HG03280 (cell line): ENCODE measurements at regions not wholly inside any gene's neighbourhood (a gene's known extent, or its start where the extent isn't known, plus 50 kb on each side); places are given as distances from the start of the nearest gene placed in this dataset.
A peak's percentile ranks its signal among the peaks of the same experiment; 100 is the strongest.
"Not testable (repeated sequence)": the region's sequence is repeated elsewhere in the genome, so short reads cannot be mapped to it uniquely, and the experiment has no call there.

Source experiments
- ATAC-seq: cut with Tn5 transposase; IDR thresholded peaks from one replicate; pipeline ENCODE4 v1.9.1; 2021; ENCODE audit warnings: mild to moderate bottlenecking, moderate library complexity; ENCODE audit not compliant: unreplicated experiment

DNA sequence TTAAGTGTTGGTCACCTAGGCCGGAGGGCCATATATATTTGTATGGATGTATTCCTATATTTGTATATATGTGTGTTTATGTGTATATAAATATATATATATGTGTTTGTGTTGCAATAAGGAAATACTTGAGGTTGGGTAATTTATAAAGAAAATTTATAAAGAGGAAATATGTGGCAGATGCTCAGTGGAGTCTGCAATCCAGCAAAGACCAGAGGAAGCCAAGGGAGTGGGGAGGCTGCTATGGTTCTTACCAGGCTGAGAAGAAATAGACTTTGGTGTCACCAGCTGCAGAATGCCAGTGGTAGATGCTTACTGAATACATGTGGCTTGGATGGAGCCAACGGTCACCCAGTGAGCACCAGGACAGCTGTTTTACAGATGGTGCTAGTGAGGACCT is 97.4 kb upstream of the ELOVL5 start:
- no peak for ATAC-seq

DNA sequence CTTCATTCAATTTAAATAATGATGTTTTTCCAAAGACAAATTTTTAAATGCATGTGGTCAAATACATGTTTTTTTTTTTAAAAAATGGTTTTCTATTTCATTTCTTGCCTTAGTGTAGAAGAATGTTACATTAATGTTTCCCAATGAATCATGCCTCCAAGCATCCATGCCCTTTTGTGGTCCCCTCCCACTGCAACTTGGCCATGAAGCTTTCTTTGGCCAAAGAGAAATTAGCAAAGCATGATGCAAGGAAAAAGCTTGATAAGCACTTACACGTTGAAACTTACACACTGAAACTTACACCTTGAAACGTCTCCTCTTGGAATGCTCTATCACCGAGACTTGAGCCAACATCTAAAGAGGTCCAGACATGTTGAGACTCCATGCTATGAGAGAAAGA is 93.0 kb upstream of the ELOVL5 start:
- ATAC-seq, result no peak

DNA sequence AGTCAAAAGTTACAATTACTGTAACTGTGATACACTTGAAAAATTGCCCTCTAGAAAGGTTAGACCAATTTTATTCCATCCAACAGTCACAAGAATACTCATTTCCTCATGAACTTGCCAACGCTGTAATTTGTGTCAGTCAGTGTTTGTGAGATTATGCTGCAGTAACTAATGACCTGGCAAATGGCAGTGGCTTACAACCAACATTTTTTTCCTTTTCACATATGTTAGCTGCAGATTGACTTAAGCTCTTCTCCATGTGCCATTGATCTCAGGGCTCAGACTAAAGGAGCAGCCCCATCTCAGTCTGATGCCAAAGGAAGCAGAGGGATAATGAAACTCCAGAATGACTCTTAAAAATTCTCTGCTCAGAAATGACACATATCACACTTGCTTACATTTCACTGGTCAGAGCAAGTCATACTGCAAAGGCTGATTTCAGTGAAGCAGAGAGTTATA is 92.3 kb upstream of the ELOVL5 start:
- no peak for ATAC-seq

DNA sequence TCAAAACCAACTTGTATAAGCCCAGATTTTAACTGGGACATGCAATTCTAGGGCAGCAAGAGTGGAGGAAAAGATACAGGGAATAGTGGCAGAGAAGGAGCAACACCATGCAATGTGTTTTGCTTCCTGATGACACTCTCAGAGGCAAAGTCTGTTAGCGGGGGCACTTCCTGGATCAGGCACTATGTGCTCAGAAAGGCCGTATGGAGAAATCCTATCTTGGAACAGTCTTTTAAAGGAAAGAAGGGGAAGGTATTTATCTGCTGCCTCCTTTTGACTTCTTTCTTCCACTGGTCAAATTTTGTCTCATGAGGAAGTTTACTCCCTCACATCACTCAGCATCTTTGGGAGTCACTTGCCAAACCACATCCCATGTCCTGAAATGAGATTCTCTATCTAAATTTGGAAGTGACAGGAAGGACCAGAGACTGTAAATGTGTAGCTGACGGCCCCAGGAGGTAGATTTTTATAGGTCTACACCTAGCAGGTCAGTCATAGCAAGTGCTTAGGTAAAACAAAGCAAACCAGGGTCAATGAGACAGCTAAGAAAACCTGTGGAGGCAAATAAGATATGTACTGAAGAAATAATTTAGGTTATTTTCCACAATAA is 91.7 kb upstream of the ELOVL5 start:
- no peak for ATAC-seq

DNA sequence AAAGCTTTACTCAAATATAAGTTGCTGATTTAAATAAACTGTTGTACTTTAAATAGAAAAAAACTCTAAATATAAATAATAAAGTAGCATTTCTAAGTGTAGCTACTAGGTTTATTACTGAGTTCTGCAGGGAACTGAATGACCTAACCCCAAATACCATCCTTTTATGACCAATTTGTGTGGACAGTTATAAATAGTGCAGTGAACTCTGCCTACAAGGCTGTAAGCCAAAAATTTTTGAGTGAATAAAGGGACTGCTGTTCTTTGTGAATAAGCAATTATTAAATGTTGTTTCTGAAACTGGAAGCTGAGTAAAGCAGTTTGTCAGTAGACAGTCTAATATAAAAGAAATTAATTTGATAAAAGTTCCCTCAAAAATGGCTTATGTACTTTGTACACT is 90.8 kb upstream of the ELOVL5 start:
- no peak for ATAC-seq

DNA sequence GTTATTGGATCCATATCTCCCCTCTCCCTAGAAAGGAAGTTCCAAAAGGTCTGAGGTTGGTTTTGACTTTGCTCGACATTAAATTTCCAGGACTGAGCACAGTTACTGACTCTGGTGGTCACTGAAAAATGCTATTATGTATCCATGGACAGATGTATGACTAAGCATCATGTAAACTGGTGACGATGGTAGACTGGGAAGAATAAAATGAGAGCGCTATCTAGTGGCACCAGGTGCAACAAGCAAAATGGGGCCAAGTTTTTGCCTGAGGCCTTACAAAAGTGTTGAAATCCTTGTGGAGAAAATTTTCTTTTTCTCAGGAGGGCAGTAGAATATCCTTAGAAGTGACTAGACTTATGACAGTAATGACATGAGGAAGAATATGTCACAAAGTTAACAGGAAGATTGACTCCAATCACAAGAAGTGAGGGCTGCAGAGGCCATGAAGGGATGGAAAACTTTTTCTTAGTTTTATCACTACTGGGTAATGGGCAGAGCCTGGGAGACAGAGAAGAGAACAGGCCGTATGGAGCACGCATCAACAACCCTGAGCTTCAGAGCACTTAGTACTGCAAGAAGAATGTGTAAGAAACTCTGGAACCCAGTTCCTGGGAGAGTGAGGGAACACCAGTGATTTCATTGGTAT is 88.9 kb upstream of the ELOVL5 start:
- ATAC-seq, result no peak

DNA sequence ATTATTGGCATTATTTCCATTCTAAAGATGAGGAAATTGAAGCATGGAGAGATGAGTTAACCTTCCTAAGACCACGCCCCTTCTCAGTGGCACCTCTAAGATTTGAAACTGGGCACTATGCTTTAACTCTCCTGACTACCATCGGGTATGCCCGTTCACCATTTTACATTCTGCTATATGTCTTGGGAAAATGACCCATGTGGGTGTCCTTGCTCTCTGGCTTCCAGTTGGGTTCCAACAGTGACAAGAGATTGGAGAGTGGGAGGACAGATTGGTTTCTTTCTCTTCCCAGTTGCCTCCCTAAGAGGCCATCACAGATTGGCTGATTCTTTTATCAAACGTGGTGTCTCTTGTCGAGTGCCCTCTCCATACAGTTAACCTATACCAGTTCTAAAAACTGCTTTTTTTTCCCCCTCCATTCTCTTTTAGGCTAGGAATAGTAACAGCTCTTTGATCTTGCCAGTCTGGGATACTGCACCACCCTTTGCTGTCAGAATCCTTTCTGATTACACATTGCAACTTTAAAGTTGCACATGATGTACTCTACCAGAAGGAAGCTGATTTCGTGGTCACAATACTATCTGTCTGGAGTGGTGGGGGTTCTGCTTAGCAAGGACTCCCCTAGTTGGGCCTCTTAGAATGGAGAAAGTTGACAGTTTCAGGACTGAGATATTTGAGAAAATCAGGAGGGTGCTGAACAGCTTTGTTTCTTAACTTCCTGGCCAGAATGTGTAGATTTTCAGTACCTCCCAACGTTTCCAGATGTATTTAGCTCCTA is 88.0 kb upstream of the ELOVL5 start:
- ATAC-seq, result no peak

DNA sequence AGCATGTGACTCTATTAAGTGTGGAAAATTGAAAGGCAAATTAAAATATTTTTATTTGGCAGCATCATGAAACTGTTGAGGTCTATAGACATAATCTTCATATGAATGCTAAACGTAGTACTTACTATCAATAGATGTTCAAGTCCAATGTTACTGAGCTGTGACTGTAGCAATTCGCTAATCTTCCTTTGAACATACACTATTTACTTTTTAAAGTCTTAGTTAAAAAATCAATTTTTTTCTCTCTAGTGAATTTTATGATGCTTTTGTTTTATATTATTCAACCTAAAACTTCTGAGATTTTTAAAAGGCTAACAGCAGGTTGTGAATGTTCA is 85.2 kb upstream of the ELOVL5 start:
- no peak for ATAC-seq

DNA sequence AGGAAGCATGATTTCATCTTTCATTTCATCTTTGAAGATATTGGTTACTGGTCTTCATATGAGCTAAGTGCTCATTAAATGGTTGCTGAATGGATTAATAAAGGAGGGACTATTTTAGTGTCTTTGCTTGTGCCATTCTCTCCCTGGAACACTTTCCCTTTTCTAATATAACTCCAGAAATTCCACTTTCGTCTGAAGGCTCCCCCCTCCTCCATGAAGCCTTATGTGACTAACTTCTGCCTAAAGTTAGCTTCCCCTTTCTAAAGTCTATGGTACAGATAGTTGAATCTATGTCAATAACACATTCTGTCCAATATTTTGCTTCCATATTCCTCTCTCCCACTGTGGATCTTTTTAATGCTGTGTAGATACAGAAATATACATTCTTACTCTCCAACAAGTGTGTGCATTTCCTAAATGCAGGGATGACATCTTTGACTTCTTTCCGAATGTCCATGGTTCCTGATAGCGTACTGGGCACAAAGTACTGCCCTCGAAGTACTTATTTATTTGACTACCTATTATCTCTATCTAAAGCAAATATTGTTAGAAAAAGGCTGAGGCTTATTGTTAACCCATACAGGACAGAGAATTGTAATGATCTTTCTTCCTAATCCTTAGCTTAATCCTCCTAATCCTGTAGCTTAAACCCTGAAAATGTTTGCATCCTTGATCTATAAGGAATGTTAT is 84.7 kb upstream of the ELOVL5 start:
- no peak for ATAC-seq

DNA sequence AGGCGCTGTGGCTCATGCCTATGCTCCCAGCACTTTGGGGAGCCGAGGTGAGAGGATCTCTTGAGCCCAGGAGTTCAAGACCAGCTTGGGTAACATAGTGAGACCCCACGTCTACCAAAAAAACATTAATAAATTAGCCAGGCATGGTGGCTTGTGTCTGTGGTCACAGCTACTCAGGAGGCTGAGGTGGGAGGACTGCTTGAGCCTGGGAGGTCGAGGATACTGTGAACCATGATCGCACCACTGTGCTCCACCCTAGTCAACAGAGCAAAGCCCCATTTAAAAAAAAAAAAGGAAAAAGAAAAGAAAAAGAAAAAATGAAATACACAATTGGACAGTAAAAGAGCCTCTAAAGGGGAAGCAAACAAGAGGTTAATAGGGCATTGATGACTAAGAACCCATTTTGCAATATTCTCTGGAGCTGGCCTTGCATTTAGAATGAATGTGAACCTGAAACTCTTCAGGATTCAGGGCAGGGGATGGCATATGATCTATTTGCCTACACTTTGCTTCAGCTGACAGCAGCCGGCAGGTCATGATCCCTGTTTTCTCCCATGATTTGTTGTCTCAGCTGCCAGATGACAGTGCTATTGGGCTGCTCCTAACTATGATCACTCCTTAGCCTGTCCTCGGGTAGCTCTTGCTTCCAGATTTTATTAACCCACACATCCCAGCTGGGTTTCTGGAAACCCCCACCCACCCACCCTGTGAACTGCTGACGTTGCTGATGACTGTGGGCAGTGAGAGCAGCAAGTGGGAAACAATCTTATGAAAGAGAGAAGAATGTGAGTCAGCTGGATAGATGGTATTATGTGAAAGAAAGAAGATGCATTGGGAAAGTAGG is 83.8 kb upstream of the ELOVL5 start:
- ATAC-seq, result no peak

DNA sequence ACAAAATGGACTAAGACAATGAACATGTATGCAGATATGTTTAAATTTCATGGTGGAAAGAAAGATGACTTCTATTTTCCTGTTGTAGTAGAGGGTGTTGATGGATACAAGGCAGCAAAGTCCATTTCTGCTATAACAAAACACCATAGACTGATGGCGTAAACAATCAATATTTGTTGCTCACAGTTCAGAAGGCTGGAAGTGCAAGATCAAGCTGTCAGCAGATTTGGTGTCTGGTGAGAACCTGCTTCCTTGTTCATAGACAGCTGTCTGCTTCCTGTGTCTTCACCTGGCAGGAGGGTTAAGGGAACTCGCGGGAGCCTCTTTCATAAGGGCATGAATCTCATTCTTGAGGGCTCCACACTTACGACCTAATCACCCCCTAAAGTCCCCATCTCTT is 83.0 kb upstream of the ELOVL5 start:
- no peak for ATAC-seq

DNA sequence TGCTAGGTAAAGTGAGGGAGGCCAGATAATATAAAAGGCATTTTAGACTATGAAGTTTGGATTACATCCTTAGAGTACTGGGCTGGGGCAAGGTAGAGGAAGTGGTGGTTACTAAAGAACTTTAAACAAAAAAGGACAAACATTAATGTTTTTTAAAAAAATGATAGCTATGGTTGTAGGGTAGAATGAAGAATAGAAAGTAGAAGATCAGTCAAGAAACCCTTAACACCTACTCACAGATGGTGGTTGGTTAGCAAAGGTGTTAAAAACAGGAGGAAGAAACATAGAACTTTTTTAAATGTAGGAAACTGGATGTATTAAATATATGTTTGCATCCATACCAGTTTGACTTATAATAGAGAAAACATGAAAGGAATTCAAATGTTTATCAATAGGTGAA is 80.7 kb upstream of the ELOVL5 start:
- ATAC-seq, result no peak

DNA sequence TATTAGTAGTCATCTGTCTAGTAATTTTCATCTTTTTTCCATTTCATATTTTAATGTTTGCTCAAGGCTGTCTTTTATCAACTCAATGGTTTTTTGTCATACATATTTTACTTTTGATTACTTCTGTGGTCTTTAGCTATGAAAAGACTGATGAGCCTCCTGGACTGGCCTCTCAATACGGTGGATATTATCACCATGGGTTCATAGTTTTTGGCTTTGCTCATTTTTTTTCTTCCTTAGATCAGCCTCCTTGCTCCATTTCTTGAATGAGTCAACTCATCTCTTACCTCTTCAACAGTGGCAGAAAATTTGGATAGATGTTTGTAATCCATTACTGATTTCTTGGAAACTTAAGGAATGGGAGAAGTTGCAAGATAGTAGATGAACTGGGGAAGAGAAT is 80.1 kb upstream of the ELOVL5 start:
- ATAC-seq, result no peak

DNA sequence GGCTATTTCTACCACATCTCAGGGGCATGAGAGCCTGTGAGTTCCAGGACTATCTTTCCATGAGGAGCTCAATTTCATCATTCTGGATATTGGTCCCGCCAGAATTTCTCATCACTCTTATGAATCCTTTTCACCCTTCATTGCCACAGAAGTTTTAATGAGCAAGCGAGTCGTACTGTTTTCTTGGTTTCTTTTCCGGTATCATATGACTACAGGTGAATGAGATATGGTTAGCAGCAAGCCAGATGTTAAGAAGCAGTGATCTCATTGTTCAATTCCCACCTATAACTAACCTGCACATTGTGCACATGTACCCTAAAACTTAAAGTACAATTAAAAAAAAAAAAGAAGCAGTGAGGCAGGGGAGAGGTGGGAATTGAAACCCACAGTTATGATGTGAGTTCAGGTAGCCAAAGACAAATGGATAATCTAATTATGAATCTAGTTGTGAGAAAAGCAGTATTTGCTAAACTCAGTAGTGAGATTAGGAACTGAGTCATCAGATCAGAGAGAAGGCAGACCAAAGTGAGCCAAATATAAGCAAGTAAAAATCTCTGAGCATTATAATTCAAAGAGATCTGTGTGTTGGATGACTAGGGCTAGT is 78.0 kb upstream of the ELOVL5 start:
- ATAC-seq, result peak; percentile 92

DNA sequence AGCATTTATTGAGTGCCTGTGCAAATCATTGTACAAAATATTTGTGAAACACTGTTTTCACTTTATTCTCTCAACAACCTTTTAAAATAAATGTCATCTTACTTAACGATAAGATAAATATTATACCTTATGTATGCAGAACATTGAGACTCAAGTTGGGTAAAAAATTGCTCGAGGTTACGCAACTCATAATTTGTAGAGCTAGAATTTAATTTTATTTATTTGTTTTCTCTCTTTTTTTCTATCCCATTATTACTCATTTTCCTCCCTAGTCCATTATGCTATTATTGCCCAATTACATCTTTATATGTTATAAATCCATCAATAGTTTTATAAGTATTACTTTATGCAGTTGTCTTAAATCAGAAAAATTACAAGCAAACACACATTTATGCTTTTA is 77.4 kb upstream of the ELOVL5 start:
- no peak for ATAC-seq

DNA sequence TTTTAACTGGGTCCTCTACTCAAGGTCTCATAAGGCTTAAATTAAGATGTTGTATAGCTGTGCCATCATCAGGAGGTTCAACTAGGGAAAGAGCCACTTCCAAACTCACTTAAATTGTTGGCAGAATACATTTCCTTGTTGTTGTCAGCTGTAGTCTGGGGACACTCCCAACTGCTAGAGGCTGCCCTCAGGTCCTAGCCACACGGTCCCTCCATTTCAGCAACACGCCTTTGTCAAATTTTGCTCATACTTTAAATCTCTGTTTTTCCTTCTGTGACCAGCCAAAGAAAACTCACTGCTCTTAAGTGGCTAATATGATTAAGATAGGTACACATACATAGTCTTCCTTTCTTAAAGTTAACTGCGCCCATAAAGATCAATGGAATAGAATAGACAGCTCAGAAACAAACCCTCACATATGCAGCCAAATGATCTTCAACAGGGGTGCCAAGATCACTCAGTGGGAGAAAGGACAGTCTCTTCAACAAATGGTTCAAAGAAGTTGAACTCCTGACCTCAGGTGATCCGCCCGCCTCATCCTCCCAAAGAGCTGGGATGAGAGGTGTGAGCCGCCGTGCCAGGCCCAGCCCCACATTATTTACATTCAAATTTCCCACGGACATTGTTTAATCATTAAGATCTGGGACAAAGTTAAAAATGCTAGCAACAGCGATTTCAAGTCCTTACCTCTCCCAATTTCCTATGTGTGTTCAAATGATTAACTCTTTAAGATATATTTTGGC is 76.4 kb upstream of the ELOVL5 start:
- ATAC-seq, result no peak

DNA sequence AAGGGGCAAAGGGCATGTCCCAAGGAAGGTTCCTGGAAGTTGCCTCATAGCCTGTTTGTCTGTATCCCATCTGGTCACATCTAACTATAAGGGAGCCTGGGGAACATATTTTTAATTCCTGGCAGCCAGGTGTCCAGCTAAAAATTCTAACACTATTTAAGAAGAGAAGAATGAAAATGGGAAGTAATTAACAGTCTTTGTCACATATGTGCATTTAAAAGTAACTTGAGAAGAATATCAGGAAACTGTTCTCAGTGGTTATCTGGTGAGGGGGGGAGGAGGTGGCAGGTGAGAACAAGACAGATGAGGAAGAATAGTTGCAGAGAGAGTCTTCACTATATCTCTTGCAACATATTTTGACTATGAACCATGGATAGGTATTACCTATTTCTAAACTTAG is 75.5 kb upstream of the ELOVL5 start:
- ATAC-seq, result no peak

DNA sequence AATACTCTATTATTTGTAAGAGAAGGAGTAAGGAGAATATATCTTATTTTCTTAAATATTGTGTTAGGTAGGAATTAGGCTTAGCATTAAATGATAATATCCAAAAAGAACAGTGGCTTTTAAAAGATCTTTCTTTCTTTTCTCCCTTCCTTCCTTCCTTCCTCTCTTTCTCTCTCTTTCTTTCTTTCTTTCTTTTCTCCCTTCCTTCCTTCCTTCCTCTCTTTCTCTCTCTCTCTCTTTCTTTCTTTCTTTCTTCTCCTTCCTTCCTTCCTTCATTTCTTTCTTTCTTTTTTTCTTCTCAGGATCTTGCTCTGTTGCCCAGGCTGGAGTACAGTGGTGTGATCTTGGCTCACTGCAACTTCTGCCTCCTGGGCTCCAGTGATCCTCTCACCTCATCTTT is 74.8 kb upstream of the ELOVL5 start:
- ATAC-seq, result not testable (repeated sequence)

DNA sequence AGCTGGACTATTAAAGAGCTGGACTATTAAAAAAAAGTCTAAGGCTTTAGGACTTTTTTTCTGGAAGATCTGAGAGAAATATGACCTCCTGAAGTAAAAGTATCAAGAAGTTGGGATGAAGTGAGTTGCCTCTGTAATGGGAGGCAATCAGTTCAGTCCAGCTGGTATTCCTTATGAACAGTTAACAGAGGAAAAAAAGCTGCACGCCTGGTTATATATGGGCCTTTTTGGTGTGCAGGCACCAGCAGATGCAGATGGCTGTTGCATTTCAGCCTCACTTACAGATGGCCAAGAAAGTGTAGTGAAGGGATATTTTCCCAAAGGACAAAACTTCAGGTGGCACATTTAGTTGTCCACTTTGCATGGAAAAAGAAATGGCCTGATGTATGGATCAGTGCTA is 70.3 kb upstream of the ELOVL5 start:
- no peak for ATAC-seq

DNA sequence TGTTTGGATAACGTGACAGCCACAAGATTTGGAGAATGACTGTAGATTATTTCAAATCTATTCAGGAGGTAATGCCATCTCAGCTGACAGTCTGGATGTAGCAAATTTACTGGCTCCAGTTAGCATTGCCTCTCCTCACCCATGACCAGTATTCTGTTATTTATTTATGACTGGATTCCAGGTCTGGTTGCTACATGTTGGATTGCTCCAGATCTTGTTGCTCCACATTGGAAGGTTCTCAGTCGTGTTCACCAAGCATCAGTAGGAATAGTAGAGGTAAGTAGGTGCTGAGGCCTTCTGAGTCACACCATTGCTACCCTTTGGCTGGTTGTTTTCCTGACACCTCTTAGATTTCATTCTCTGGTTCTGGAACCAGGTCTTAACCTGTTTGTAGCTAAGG is 69.5 kb upstream of the ELOVL5 start:
- no peak for ATAC-seq
